Nephron progenitor cell (in vitro differentiated cells): ENCODE measurements at regions not wholly inside any gene's neighbourhood (a gene's known extent, or its start where the extent isn't known, plus 50 kb on each side); places are given as distances from the start of the nearest gene placed in this dataset.

Experiments
- DNase-seq: peaks from one replicate; pipeline ENCODE4 v3.0.0; 2021
- H3K27ac Mint-ChIP-seq: 2 replicates; pipeline ENCODE4 v1.8.0; 2021; ENCODE audit warnings: mild to moderate bottlenecking, moderate library complexity, mixed read lengths
- H3K27me3 Mint-ChIP-seq: 2 replicates; pipeline ENCODE4 v1.8.0; 2021; ENCODE audit warnings: mild to moderate bottlenecking, low read depth, mixed read lengths; ENCODE audit not compliant: poor library complexity
- H3K36me3 Mint-ChIP-seq: 2 replicates; pipeline ENCODE4 v1.8.0; 2021; ENCODE audit warnings: low read depth, mixed read lengths
- H3K4me1 Mint-ChIP-seq: 2 replicates; pipeline ENCODE4 v1.8.0; 2021; ENCODE audit warnings: mixed read lengths
- H3K4me3 Mint-ChIP-seq: 2 replicates; pipeline ENCODE4 v1.8.0; 2021; ENCODE audit warnings: mild to moderate bottlenecking, moderate library complexity, mixed read lengths
- H3K9me3 Mint-ChIP-seq: 2 replicates; pipeline ENCODE4 v1.8.0; 2021; ENCODE audit warnings: mild to moderate bottlenecking, moderate library complexity, mixed read lengths
- CTCF ChIP-seq: fragments of 200-600 bp; sonication (generic); IDR thresholded peaks from 2 replicates; pipeline ENCODE4 v1.5.0; 2021; ENCODE audit warnings: antibody characterized with exemption

GRCh38 chr3:68436619-68437401 is 495.5 kb downstream of the TAFA4 start:
- Mint-ChIP-seq H3K27me3 (peaks cover 3% of the 10 kb centered on the region), H3K36me3 (peaks cover 6% of the 10 kb centered on the region), H3K27ac (no peak overlapping the region)

GRCh38 chr3:68428495-68428894 is 503.9 kb downstream of the TAFA4 start:
- DNase-seq, result no peak
- TF ChIP-seq CTCF, result no peak
- Mint-ChIP-seq H3K9me3 (no peaks in the 10 kb centered on the region), H3K27me3 (no peaks in the 10 kb centered on the region), H3K4me3 (no peak overlapping the region), H3K36me3 (no peaks in the 10 kb centered on the region), H3K4me1 (no peaks in the 10 kb centered on the region), H3K27ac (no peak overlapping the region)

More at GRCh38 chr3:68436619-68437401, 495.5 kb downstream of the TAFA4 start:
- no peak for DNase-seq
- no peak for TF ChIP-seq CTCF
- Mint-ChIP-seq H3K4me3 (no peak overlapping the region), H3K4me1 (no peaks in the 10 kb centered on the region), H3K9me3 (peaks cover 14% of the 10 kb centered on the region)

GRCh38 chr3:68424796-68425460 is 507.4 kb downstream of the TAFA4 start:
- Mint-ChIP-seq H3K4me1 (no peaks in the 10 kb centered on the region), H3K27me3 (no peaks in the 10 kb centered on the region)
- TF ChIP-seq CTCF, result no peak

GRCh38 chr3:68408626-68409025 is 523.7 kb downstream of the TAFA4 start:
- H3K4me3 Mint-ChIP-seq, result no peak overlapping the region
- H3K9me3 Mint-ChIP-seq, result peaks cover 6% of the 10 kb centered on the region
- no peak overlapping the region for H3K27ac Mint-ChIP-seq
- DNase-seq, result no peak
- no peaks in the 10 kb centered on the region for H3K27me3 Mint-ChIP-seq
- TF ChIP-seq CTCF, result no peak
- H3K36me3 Mint-ChIP-seq, result no peaks in the 10 kb centered on the region
- H3K4me1 Mint-ChIP-seq, result peaks cover 6% of the 10 kb centered on the region

More at GRCh38 chr3:68424796-68425460, 507.4 kb downstream of the TAFA4 start:
- H3K36me3 Mint-ChIP-seq, result no peaks in the 10 kb centered on the region
- DNase-seq, result no peak
- no peak overlapping the region for H3K27ac Mint-ChIP-seq
- H3K9me3 Mint-ChIP-seq, result no peaks in the 10 kb centered on the region
- H3K4me3 Mint-ChIP-seq, result no peak overlapping the region

GRCh38 chr3:68403741-68404140 is 528.6 kb downstream of the TAFA4 start:
- DNase-seq, result no peak
- Mint-ChIP-seq H3K27me3 (no peaks in the 10 kb centered on the region), H3K9me3 (no peaks in the 10 kb centered on the region), H3K27ac (no peak overlapping the region), H3K4me3 (no peak overlapping the region), H3K36me3 (no peaks in the 10 kb centered on the region), H3K4me1 (no peaks in the 10 kb centered on the region)
- TF ChIP-seq CTCF, result no peak
